Thoracic aorta (tissue), 2 donors: ENCODE measurements at regions not wholly inside any gene's neighbourhood (a gene's known extent, or its start where the extent isn't known, plus 50 kb on each side); places are given as distances from the start of the nearest gene placed in this dataset.

Experiments
- ATAC-seq: fragments of 150-250 bp; one replicate; pipeline ENCODE4 v1.8.0; 2017; ENCODE audit warnings: low read depth; ENCODE audit not compliant: insufficient number of reproducible peaks, low FRiP score
- DNase-seq: peaks from one replicate; pipeline ENCODE4 v3.0.0-alpha.2; 2020; ENCODE audit warnings: low spot score
- H3K27ac ChIP-seq, 2 donors: fragments of 200-600 bp; sonication (generic); 1 replicate in 1 of 2; 2 replicates in 1 of 2; pipeline ENCODE4 v1.5.1; 2016; ENCODE audit warnings: mild to moderate bottlenecking in 2 of 2, moderate library complexity in 2 of 2
- H3K27me3 ChIP-seq: fragments of 200-600 bp; sonication (generic); replicated peaks from 2 replicates; pipeline ENCODE4 v1.6.0; 2016; ENCODE audit warnings: mild to moderate bottlenecking; ENCODE audit not compliant: insufficient read depth
- H3K36me3 ChIP-seq: fragments of 200-600 bp; sonication (generic); one replicate; pipeline ENCODE4 v1.5.1; 2016
- H3K4me1 ChIP-seq, 2 donors: fragments of 200-600 bp; sonication (generic); 1 replicate in 1 of 2; 2 replicates in 1 of 2; pipeline versions ENCODE4 v1.5.1 to v1.6.0; 2016; ENCODE audit warnings: low read depth in 2 of 2, mild to moderate bottlenecking in 1 of 2; ENCODE audit not compliant: control insufficient read depth in 1 of 2
- H3K4me3 ChIP-seq: fragments of 200-600 bp; sonication (generic); 2 replicates; pipeline ENCODE4 v1.5.1; 2016; ENCODE audit warnings: mild to moderate bottlenecking
- H3K9me3 ChIP-seq: fragments of 200-600 bp; sonication (generic); 2 replicates; pipeline ENCODE4 v1.5.1; 2016
- CTCF ChIP-seq: fragments of 200-600 bp; sonication (generic); IDR thresholded peaks from one replicate; pipeline ENCODE4 v1.5.1; 2019; ENCODE audit warnings: antibody characterized with exemption

- DNase-seq = no peak
- no peak for TF ChIP-seq CTCF
- ATAC-seq = no peak
- Histone ChIP-seq H3K36me3 (no peaks in the 10 kb centered on the region), H3K9me3 (no peaks in the 10 kb centered on the region), H3K4me3 (no peak overlapping the region), H3K27me3 (no peaks in the 10 kb centered on the region), H3K27ac (no peak overlapping the region), H3K4me1 (no peaks in the 10 kb centered on the region)
Observed at GRCh38 chr7:124443762-124444161, 321.8 kb downstream of the GPR37 start.

GRCh38 chr7:124440081-124440480, 325.5 kb downstream of the GPR37 start:
- H3K4me3 ChIP-seq = no peak overlapping the region
- no peaks in the 10 kb centered on the region for H3K27me3 ChIP-seq
- no peak overlapping the region for H3K27ac ChIP-seq
- DNase-seq = no peak
- ATAC-seq = no peak
- H3K36me3 ChIP-seq = no peaks in the 10 kb centered on the region
- H3K4me1 ChIP-seq = no peaks in the 10 kb centered on the region
- no peak for TF ChIP-seq CTCF
- H3K9me3 ChIP-seq = no peaks in the 10 kb centered on the region

GRCh38 chr7:124432009-124432578, 333.5 kb downstream of the GPR37 start:
- H3K27me3 ChIP-seq = no peaks in the 10 kb centered on the region
- ATAC-seq (no peak), DNase-seq (no peak)
- H3K27ac ChIP-seq = no peak overlapping the region
- no peaks in the 10 kb centered on the region for H3K4me1 ChIP-seq
- no peaks in the 10 kb centered on the region for H3K36me3 ChIP-seq
- H3K9me3 ChIP-seq = no peaks in the 10 kb centered on the region
- no peak overlapping the region for H3K4me3 ChIP-seq
- no peak for TF ChIP-seq CTCF

GRCh38 chr7:124429923-124430322, 335.7 kb downstream of the GPR37 start:
- Histone ChIP-seq H3K36me3 (no peaks in the 10 kb centered on the region), H3K4me1 (no peaks in the 10 kb centered on the region), H3K9me3 (no peaks in the 10 kb centered on the region), H3K27ac (no peak overlapping the region), H3K4me3 (no peak overlapping the region), H3K27me3 (no peaks in the 10 kb centered on the region)
- no peak for TF ChIP-seq CTCF
- no peak for DNase-seq
- no peak for ATAC-seq

- Histone ChIP-seq H3K36me3 (no peaks in the 10 kb centered on the region), H3K27me3 (no peaks in the 10 kb centered on the region), H3K27ac (no peak overlapping the region), H3K9me3 (no peaks in the 10 kb centered on the region), H3K4me3 (no peak overlapping the region), H3K4me1 (no peaks in the 10 kb centered on the region)
- no peak for TF ChIP-seq CTCF
- DNase-seq = no peak
- no peak for ATAC-seq
Observed at GRCh38 chr7:124428781-124429180, 336.8 kb downstream of the GPR37 start.
